Progenitor cell of endocrine pancreas (in vitro differentiated cells): ENCODE measurements at regions not wholly inside any gene's neighbourhood (a gene's known extent, or its start where the extent isn't known, plus 50 kb on each side); places are given as distances from the start of the nearest gene placed in this dataset.
"Not testable (repeated sequence)": the region's sequence is repeated elsewhere in the genome, so short reads cannot be mapped to it uniquely, and the experiment has no call there.

ENCODE experiments used
- DNase-seq: peaks from one replicate; pipeline ENCODE4 v3.0.0; 2021; ENCODE audit warnings: low spot score; ENCODE audit not compliant: unreplicated experiment
- H3K27ac Mint-ChIP-seq: 2 replicates; pipeline ENCODE4 v1.8.0; 2021; ENCODE audit warnings: mild to moderate bottlenecking, moderate library complexity, mixed read lengths
- H3K27me3 Mint-ChIP-seq: 2 replicates; pipeline ENCODE4 v1.8.0; 2021; ENCODE audit warnings: mixed read lengths
- H3K36me3 Mint-ChIP-seq: 2 replicates; pipeline ENCODE4 v1.8.0; 2022; ENCODE audit warnings: mixed read lengths; ENCODE audit not compliant: insufficient read depth
- H3K4me1 Mint-ChIP-seq: 2 replicates; pipeline ENCODE4 v1.8.0; 2021; ENCODE audit warnings: low read depth, mixed read lengths
- H3K4me3 Mint-ChIP-seq: 2 replicates; pipeline ENCODE4 v1.8.0; 2021; ENCODE audit warnings: low read depth, mild to moderate bottlenecking, moderate library complexity, mixed read lengths
- H3K9me3 Mint-ChIP-seq: 2 replicates; pipeline ENCODE4 v1.8.0; 2021; ENCODE audit warnings: low read depth, mixed read lengths
- CTCF ChIP-seq: fragments of 200-600 bp; sonication (generic); IDR thresholded peaks from one replicate; pipeline ENCODE4 v1.5.0; 2021; ENCODE audit warnings: antibody characterized with exemption, mild to moderate bottlenecking; ENCODE audit not compliant: unreplicated experiment

GRCh38 chr2:6140509-6140908 is 448.3 kb downstream of the SOX11 start:
- Mint-ChIP-seq H3K9me3 (peaks cover 21% of the 10 kb centered on the region), H3K4me1 (peaks cover 2% of the 10 kb centered on the region), H3K36me3 (peaks cover 3% of the 10 kb centered on the region), H3K27ac (no peak overlapping the region), H3K27me3 (no peaks in the 10 kb centered on the region), H3K4me3 (no peak overlapping the region)
- no peak for TF ChIP-seq CTCF
- no peak for DNase-seq

GRCh38 chr2:6143812-6144211 is 451.6 kb downstream of the SOX11 start:
- H3K4me3 Mint-ChIP-seq: no peak overlapping the region
- H3K36me3 Mint-ChIP-seq: peaks cover 3% of the 10 kb centered on the region
- no peaks in the 10 kb centered on the region for H3K27me3 Mint-ChIP-seq
- TF ChIP-seq CTCF: no peak
- H3K27ac Mint-ChIP-seq: no peak overlapping the region
- no peak for DNase-seq
- peaks cover 12% of the 10 kb centered on the region for H3K9me3 Mint-ChIP-seq
- peaks cover 2% of the 10 kb centered on the region for H3K4me1 Mint-ChIP-seq

GRCh38 chr2:6147215-6147614 is 455.0 kb downstream of the SOX11 start:
- not testable (repeated sequence) for DNase-seq, H3K4me1 Mint-ChIP-seq, H3K27ac Mint-ChIP-seq, H3K9me3 Mint-ChIP-seq, H3K27me3 Mint-ChIP-seq, H3K36me3 Mint-ChIP-seq, H3K4me3 Mint-ChIP-seq

- no peak for TF ChIP-seq CTCF
- no peaks in the 10 kb centered on the region for H3K9me3 Mint-ChIP-seq
- H3K4me1 Mint-ChIP-seq: peaks cover 15% of the 10 kb centered on the region
- peaks cover 6% of the 10 kb centered on the region for H3K27me3 Mint-ChIP-seq
- no peaks in the 10 kb centered on the region for H3K36me3 Mint-ChIP-seq
- no peak overlapping the region for H3K27ac Mint-ChIP-seq
- DNase-seq: no peak
- no peak overlapping the region for H3K4me3 Mint-ChIP-seq
Measured at GRCh38 chr2:6148882-6149281, 456.7 kb downstream of the SOX11 start.

- H3K4me3 Mint-ChIP-seq: no peak overlapping the region
- H3K27me3 Mint-ChIP-seq: peaks cover 12% of the 10 kb centered on the region
- H3K27ac Mint-ChIP-seq: no peak overlapping the region
- peaks cover 7% of the 10 kb centered on the region for H3K9me3 Mint-ChIP-seq
- no peak for DNase-seq
- no peaks in the 10 kb centered on the region for H3K36me3 Mint-ChIP-seq
- peaks cover 11% of the 10 kb centered on the region for H3K4me1 Mint-ChIP-seq
- no peak for TF ChIP-seq CTCF
Measured at GRCh38 chr2:6159606-6160005, 467.4 kb downstream of the SOX11 start.

GRCh38 chr2:6163932-6164331 is 471.7 kb downstream of the SOX11 start:
- Mint-ChIP-seq H3K9me3 (peaks cover 7% of the 10 kb centered on the region), H3K27me3 (peaks cover 5% of the 10 kb centered on the region), H3K27ac (no peak overlapping the region), H3K36me3 (no peaks in the 10 kb centered on the region), H3K4me1 (peaks cover 11% of the 10 kb centered on the region), H3K4me3 (no peak overlapping the region)
- TF ChIP-seq CTCF: no peak
- DNase-seq: no peak
